ENCODE measurements at regions not wholly inside any gene's neighbourhood (a gene's known extent, or its start where the extent isn't known, plus 50 kb on each side); places are given as distances from the start of the nearest gene placed in this dataset.

- ATAC-seq (no peak), DNase-seq (no peak)
- H3K9me3 Mint-ChIP-seq, result no peaks in the 10 kb centered on the region
- H3K4me1 Mint-ChIP-seq (ENCODE audit: low read depth), result peaks cover 7% of the 10 kb centered on the region
- no peaks in the 10 kb centered on the region for H3K36me3 Mint-ChIP-seq (ENCODE audit: insufficient read depth)
- peaks cover 16% of the 10 kb centered on the region for H3K27me3 Mint-ChIP-seq (ENCODE audit: low read depth)
- no peak overlapping the region for H3K4me3 Mint-ChIP-seq
Observed at GRCh38 chr3:43953380-43953779, 262.6 kb downstream of the ABHD5 start.

- Mint-ChIP-seq H3K4me3 (no peak overlapping the region), H3K4me1 (ENCODE audit: low read depth) (peaks cover 7% of the 10 kb centered on the region), H3K27me3 (ENCODE audit: low read depth) (peaks cover 11% of the 10 kb centered on the region), H3K36me3 (ENCODE audit: insufficient read depth) (no peaks in the 10 kb centered on the region), H3K9me3 (no peaks in the 10 kb centered on the region)
- ATAC-seq, result no peak
- no peak for DNase-seq
Observed at GRCh38 chr3:43953814-43954692, 263.3 kb downstream of the ABHD5 start.

DNA sequence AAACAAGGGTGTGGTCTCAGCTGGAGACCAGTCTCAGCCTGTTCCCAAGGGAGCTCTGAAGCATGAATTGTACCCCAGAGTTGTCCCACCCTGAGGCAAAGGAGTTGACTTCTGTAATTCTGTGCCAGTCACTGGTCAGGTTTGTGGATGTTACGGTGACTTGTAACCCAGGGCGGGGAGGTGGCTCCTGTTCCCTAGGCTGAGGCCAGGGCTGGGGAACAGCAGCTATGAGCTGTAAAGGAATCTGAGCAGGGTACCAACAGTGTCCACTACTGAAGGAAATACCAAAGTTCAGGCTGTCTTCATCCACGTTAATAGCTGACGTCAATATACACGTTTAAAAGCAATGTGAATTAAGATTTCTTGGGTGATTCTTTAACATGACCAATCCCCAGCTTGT, 266.2 kb downstream of the ABHD5 start:
- Mint-ChIP-seq H3K4me1 (ENCODE audit: low read depth) (no peaks in the 10 kb centered on the region), H3K36me3 (ENCODE audit: insufficient read depth) (no peaks in the 10 kb centered on the region), H3K4me3 (no peak overlapping the region), H3K27me3 (ENCODE audit: low read depth) (peaks cover 9% of the 10 kb centered on the region), H3K9me3 (no peaks in the 10 kb centered on the region)
- DNase-seq (no peak), ATAC-seq (no peak)

GRCh38 chr3:43957553-43957952, 266.8 kb downstream of the ABHD5 start:
- DNase-seq, result no peak
- no peak overlapping the region for H3K4me3 Mint-ChIP-seq
- H3K36me3 Mint-ChIP-seq (ENCODE audit: insufficient read depth), result no peaks in the 10 kb centered on the region
- no peaks in the 10 kb centered on the region for H3K4me1 Mint-ChIP-seq (ENCODE audit: low read depth)
- ATAC-seq, result no peak
- peaks cover 9% of the 10 kb centered on the region for H3K27me3 Mint-ChIP-seq (ENCODE audit: low read depth)
- H3K9me3 Mint-ChIP-seq, result no peaks in the 10 kb centered on the region

- Mint-ChIP-seq H3K9me3 (no peaks in the 10 kb centered on the region), H3K4me1 (ENCODE audit: low read depth) (no peaks in the 10 kb centered on the region), H3K27me3 (ENCODE audit: low read depth) (peaks cover 5% of the 10 kb centered on the region), H3K36me3 (ENCODE audit: insufficient read depth) (no peaks in the 10 kb centered on the region), H3K4me3 (no peak overlapping the region)
- DNase-seq, result no peak
- no peak for ATAC-seq
Observed at GRCh38 chr3:43958005-43958770, 267.4 kb downstream of the ABHD5 start.

DNA sequence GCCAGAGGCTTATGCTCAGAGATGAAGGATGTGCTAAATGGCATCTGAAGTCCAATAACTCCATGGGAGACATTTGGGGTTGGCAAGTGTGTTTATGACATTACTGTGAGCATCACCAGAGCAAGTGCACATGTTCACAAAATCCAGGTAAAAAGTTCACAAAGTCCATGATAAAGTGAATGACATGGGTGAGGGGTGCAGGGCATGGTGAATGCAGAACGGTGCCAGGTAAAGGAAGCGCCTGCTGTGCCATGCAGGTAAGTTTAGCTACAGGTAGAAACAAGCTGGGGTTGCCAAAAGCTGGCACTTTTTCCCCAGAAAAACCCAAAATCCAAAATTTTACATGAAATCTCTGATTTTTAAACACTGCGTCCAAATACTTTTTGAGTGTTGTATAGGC, 268.2 kb downstream of the ABHD5 start:
- ATAC-seq (no peak), DNase-seq (no peak)
- Mint-ChIP-seq H3K4me1 (ENCODE audit: low read depth) (no peaks in the 10 kb centered on the region), H3K27me3 (ENCODE audit: low read depth) (peaks cover 11% of the 10 kb centered on the region), H3K36me3 (ENCODE audit: insufficient read depth) (no peaks in the 10 kb centered on the region), H3K4me3 (no peak overlapping the region), H3K9me3 (no peaks in the 10 kb centered on the region)

DNA sequence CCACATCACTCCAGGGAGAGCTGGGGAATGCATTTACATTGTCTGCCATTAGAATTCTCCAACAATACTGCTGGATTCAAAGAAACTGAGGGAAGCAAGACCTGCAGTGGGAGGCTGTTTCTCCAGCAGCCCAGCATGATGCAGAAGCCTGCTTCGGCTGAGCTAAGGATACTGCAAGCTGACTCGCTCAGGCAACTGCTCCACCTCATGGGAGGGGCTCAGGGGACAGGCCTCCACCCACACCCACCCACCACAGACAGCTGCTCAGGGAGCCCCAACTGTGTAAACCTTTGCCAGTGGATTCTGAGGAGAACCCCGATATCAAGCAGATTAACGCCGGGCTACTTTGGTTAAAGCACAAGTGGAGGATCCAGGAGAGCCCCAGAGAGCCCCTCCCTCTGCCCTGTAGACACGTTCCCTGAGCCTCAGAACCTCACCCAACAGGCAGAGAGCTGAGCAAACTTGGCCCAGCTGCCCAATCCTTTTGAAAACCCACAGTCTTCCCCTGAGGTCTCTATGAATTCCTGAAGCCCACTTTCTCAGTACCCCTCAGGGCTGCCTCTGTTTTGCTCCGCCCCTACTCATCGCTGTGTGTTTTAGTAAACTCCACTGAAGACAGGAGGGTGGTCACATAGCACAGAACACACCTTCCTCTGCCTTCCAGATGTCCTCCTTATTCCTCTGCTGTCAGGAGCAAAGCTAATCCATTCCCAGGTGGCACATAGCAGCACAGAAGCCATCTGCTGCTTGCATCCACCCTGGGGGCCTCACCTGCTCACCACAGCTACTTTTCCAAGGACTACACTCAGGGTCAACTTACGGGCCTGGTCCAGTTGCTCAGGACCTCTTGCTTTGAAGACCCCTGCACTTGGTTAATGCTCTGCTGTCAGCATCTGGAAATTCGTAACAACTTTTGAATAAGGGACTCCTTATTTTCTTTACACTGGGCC, 269.0 kb downstream of the ABHD5 start:
- no peak for ATAC-seq
- Mint-ChIP-seq H3K27me3 (ENCODE audit: low read depth) (peaks cover 12% of the 10 kb centered on the region), H3K36me3 (ENCODE audit: insufficient read depth) (no peaks in the 10 kb centered on the region), H3K4me1 (ENCODE audit: low read depth) (no peaks in the 10 kb centered on the region), H3K4me3 (no peak overlapping the region), H3K9me3 (no peaks in the 10 kb centered on the region)
- no peak for DNase-seq

DNA sequence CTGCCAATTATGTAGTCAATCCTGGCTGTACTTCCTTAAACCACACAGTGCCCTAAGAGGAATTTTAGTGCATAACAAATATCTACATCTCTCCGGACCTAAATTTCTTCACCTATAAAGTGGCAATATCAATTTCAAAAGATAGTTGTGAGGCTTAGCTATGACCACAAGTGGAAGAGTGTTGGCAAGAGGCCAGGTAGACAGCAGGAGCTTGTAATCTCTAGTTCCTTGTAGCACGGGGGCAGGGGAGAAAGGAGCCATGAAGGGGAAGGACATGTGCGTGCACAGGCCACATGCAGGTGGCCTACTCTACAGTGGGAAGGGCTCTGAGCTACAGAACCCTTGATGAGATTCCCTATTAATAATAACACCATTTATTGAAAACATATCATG, 269.7 kb downstream of the ABHD5 start:
- Mint-ChIP-seq H3K36me3 (ENCODE audit: insufficient read depth) (no peaks in the 10 kb centered on the region), H3K4me1 (ENCODE audit: low read depth) (no peaks in the 10 kb centered on the region), H3K27me3 (ENCODE audit: low read depth) (peaks cover 17% of the 10 kb centered on the region), H3K4me3 (no peak overlapping the region), H3K9me3 (no peaks in the 10 kb centered on the region)
- DNase-seq, result no peak
- ATAC-seq, result no peak

DNA sequence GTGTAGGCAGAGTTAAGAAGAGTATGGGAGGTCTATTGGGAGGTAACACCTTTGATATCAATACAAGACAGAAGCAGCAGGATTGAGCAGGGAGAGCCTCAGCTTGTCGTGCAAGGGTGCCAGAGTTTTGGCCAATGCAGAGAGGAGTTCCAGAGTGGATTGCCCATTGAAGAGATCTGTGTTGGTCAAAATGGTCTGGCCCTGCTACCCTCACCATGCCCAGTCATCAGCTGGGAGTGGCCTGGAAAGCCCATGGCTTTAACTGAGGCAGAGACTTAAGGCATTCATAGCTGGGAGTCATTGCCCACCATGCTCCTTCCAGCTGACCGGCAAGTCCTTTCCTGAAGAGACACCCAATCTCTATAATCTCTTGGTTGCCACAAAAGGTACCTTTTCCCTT, 271.3 kb downstream of the ABHD5 start:
- no peaks in the 10 kb centered on the region for H3K4me1 Mint-ChIP-seq (ENCODE audit: low read depth)
- no peak for DNase-seq
- no peak for ATAC-seq
- H3K4me3 Mint-ChIP-seq, result no peak overlapping the region
- H3K27me3 Mint-ChIP-seq (ENCODE audit: low read depth), result peaks cover 20% of the 10 kb centered on the region
- no peaks in the 10 kb centered on the region for H3K9me3 Mint-ChIP-seq
- H3K36me3 Mint-ChIP-seq (ENCODE audit: insufficient read depth), result no peaks in the 10 kb centered on the region

DNA sequence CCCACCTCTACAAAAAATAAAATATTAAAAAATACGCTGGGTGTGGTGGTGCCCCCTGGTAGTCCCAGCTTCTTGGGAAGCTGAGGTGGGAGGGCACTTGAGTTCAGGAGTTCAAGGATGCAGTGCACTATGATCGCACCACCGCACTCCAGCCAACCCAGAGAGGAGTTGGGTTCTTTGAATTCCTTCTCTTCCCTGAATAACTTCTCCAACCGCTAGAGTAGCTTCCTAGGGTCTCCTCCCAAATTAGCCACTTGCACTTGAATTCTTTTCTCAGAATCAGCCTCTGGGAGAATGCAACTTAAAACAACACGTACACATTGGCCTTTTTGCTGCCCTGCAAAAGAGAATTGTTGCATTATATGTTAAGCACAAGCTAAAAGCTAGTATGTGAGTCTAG, 272.5 kb downstream of the ABHD5 start:
- H3K4me3 Mint-ChIP-seq, result no peak overlapping the region
- peaks cover 24% of the 10 kb centered on the region for H3K27me3 Mint-ChIP-seq (ENCODE audit: low read depth)
- DNase-seq (no peak), ATAC-seq (no peak)
- H3K4me1 Mint-ChIP-seq (ENCODE audit: low read depth), result no peaks in the 10 kb centered on the region
- no peaks in the 10 kb centered on the region for H3K9me3 Mint-ChIP-seq
- no peaks in the 10 kb centered on the region for H3K36me3 Mint-ChIP-seq (ENCODE audit: insufficient read depth)

GRCh38 chr3:43964640-43965039, 273.9 kb downstream of the ABHD5 start:
- no peaks in the 10 kb centered on the region for H3K36me3 Mint-ChIP-seq (ENCODE audit: insufficient read depth)
- H3K9me3 Mint-ChIP-seq, result no peaks in the 10 kb centered on the region
- DNase-seq (no peak), ATAC-seq (no peak)
- peaks cover 30% of the 10 kb centered on the region for H3K27me3 Mint-ChIP-seq (ENCODE audit: low read depth)
- H3K4me1 Mint-ChIP-seq (ENCODE audit: low read depth), result no peaks in the 10 kb centered on the region
- H3K4me3 Mint-ChIP-seq, result no peak overlapping the region

- ATAC-seq (no peak), DNase-seq (no peak)
- Mint-ChIP-seq H3K4me3 (no peak overlapping the region), H3K27me3 (ENCODE audit: low read depth) (peaks cover 31% of the 10 kb centered on the region), H3K4me1 (ENCODE audit: low read depth) (no peaks in the 10 kb centered on the region), H3K36me3 (ENCODE audit: insufficient read depth) (no peaks in the 10 kb centered on the region), H3K9me3 (no peaks in the 10 kb centered on the region)
Observed at GRCh38 chr3:43965656-43966055, 274.9 kb downstream of the ABHD5 start.

DNA sequence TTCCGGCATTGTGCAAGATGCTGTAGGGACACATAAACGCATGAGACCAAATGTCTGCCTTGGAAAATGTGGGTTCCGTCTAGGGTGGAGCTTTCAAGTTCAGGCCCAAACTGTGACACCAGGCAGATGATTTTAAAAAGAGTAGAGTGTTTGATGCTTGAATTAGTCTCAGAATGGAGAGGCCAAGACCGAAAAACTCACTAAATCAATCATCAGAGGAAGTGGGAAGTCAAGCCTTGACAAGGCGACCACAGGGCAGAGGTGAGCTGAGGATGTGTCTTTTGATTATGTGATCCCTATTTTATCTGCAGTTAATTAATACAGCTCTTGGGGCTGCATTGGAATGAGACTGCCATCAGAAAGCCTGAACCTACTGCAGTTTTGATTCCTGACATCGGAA, 275.4 kb downstream of the ABHD5 start:
- H3K4me3 Mint-ChIP-seq, result no peak overlapping the region
- ATAC-seq (no peak), DNase-seq (no peak)
- H3K27me3 Mint-ChIP-seq (ENCODE audit: low read depth), result peaks cover 28% of the 10 kb centered on the region
- no peaks in the 10 kb centered on the region for H3K4me1 Mint-ChIP-seq (ENCODE audit: low read depth)
- no peaks in the 10 kb centered on the region for H3K9me3 Mint-ChIP-seq
- H3K36me3 Mint-ChIP-seq (ENCODE audit: insufficient read depth), result no peaks in the 10 kb centered on the region

DNA sequence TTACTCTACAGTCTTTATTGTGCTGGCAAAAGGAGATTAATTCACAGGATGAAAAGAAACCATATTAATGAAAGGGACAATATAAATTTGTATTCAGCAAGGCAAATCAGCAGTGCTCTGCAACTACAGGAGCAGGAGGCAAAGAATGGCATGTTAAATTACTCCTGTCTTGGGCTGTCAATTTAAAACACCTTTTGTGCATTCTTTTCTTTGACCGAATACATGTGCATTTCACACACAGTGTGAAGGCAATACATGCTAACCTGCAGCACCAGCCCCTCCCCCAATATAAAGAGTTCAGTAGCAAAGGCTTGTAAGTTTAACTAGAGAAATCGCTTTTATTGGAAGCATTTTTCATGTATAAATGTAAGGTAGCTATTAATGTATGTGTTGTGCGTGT, 275.2 kb upstream of the TOPAZ1 start:
- no peaks in the 10 kb centered on the region for H3K4me1 Mint-ChIP-seq (ENCODE audit: low read depth)
- no peak for DNase-seq
- peaks cover 28% of the 10 kb centered on the region for H3K27me3 Mint-ChIP-seq (ENCODE audit: low read depth)
- no peak overlapping the region for H3K4me3 Mint-ChIP-seq
- H3K9me3 Mint-ChIP-seq, result no peaks in the 10 kb centered on the region
- no peaks in the 10 kb centered on the region for H3K36me3 Mint-ChIP-seq (ENCODE audit: insufficient read depth)
- no peak for ATAC-seq

Data from activated T-cell treated with anti-CD3 and anti-CD28 coated beads, Interleukin-2, amount 50 U/mL, for 4 hours (primary cell).